Neutrophil (primary cell): ENCODE measurements at regions not wholly inside any gene's neighbourhood (a gene's known extent, or its start where the extent isn't known, plus 50 kb on each side); places are given as distances from the start of the nearest gene placed in this dataset.

ENCODE experiments used
- H3K27ac ChIP-seq: fragments of 200-600 bp; sonication (generic); 2 replicates; pipeline ENCODE4 v1.5.1; 2016; ENCODE audit warnings: mild to moderate bottlenecking, moderate library complexity
- H3K27me3 ChIP-seq: fragments of 200-600 bp; sonication (generic); 2 replicates; pipeline ENCODE4 v1.6.0; 2016; ENCODE audit warnings: mild to moderate bottlenecking
- H3K36me3 ChIP-seq: fragments of 200-600 bp; sonication (generic); 2 replicates; pipeline ENCODE4 v1.5.1; 2017
- H3K4me1 ChIP-seq, 2 experiments: fragments of 200-600 bp in 1 of 2; sonication (generic) in 1 of 2; 1 replicate in 1 of 2; 2 replicates in 1 of 2; pipeline versions ENCODE4 v1.5.1 to v1.6.1; 2013 to 2016; ENCODE audit warnings: low read depth in 1 of 2, low read length in 1 of 2, mild to moderate bottlenecking in 1 of 2, moderate library complexity in 1 of 2; ENCODE audit not compliant: control insufficient read depth in 1 of 2, insufficient read depth in 1 of 2
- H3K4me3 ChIP-seq, 2 experiments: fragments of 200-600 bp in 1 of 2; sonication (generic) in 1 of 2; 1 replicate in 1 of 2; 2 replicates in 1 of 2; pipeline ENCODE4 v1.5.1; 2013 to 2016; ENCODE audit warnings: low read depth in 1 of 2, low read length in 1 of 2, mild to moderate bottlenecking in 1 of 2, moderate library complexity in 1 of 2
- H3K9me3 ChIP-seq: fragments of 200-600 bp; sonication (generic); 2 replicates; pipeline ENCODE4 v1.5.1; 2016
- TF ChIP-seq, protein P1 (sequence below): fragments of 200-600 bp; sonication (generic); IDR thresholded peaks from 2 replicates; pipeline ENCODE4 v1.5.1; 2016; ENCODE audit warnings: antibody characterized with exemption

DNA sequence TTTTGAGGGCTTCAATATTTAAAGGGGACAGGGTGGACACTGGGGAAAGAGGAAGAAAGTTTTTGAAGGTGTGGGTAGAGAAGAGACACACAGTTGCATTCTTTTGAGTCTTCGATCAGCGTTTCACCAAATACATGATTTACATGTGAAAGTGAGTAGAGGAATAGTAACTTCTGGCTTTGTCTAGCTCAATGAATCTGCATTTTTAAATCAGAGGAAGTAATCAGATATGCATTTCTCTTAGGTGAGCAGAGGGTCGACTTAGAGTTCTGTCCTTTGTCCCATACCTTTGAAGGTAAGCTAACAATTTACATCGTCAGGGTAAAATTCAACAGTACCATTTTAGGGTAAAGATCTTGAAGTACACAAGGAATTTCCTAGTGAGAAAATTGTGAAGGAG lies 406.4 kb upstream of the ZNF462 start:
- TF ChIP-seq, protein P1, sequence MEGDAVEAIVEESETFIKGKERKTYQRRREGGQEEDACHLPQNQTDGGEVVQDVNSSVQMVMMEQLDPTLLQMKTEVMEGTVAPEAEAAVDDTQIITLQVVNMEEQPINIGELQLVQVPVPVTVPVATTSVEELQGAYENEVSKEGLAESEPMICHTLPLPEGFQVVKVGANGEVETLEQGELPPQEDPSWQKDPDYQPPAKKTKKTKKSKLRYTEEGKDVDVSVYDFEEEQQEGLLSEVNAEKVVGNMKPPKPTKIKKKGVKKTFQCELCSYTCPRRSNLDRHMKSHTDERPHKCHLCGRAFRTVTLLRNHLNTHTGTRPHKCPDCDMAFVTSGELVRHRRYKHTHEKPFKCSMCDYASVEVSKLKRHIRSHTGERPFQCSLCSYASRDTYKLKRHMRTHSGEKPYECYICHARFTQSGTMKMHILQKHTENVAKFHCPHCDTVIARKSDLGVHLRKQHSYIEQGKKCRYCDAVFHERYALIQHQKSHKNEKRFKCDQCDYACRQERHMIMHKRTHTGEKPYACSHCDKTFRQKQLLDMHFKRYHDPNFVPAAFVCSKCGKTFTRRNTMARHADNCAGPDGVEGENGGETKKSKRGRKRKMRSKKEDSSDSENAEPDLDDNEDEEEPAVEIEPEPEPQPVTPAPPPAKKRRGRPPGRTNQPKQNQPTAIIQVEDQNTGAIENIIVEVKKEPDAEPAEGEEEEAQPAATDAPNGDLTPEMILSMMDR: no peak
- H3K4me3 ChIP-seq: no peak overlapping the region

DNA sequence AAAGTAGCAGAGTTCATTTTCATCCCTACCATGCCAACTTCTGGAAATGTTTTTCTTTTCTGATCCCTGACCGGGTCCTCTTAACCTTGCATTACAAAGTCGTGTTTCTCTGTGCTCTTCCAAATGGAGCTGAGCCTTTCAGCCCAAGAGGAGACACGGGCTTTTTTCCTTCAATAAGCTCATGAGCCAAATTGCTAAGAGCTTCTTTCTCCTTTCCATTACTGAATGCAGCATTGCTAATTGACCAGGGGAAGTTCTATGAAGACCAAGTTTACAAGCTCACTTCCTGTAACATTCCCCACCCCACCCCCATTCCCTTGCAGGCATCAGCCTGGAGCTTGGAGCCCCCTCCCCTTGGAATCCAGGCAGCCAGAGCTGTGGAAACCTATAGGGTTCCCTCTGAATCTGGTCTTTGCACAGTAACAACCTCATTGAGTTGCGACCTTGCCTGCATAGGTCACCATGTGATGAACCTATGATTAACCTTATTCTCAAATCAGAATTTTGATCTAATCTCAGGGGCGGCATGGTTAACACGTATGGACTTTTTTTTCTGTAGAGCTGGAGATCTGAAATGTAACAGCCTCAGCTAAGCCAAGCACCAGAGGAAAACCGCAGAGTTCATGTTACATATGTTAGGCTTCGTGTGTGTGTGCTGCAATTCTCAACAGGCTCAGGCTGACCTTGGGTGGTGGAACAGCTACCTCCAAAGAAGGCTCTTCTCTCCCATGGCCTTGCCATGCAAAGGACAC lies 395.7 kb upstream of the ZNF462 start:
- TF ChIP-seq, protein P1: no peak
- no peak overlapping the region for H3K4me3 ChIP-seq
- no peaks in the 10 kb centered on the region for H3K36me3 ChIP-seq
- H3K9me3 ChIP-seq: no peaks in the 10 kb centered on the region
- H3K27ac ChIP-seq: no peak overlapping the region
- H3K27me3 ChIP-seq: no peaks in the 10 kb centered on the region
- H3K4me1 ChIP-seq: no peaks in the 10 kb centered on the region

More for the DNA sequence above, 406.4 kb upstream of the ZNF462 start:
- no peaks in the 10 kb centered on the region for H3K27me3 ChIP-seq
- no peaks in the 10 kb centered on the region for H3K36me3 ChIP-seq
- H3K27ac ChIP-seq: no peak overlapping the region
- H3K4me1 ChIP-seq: no peaks in the 10 kb centered on the region
- H3K9me3 ChIP-seq: no peaks in the 10 kb centered on the region

DNA sequence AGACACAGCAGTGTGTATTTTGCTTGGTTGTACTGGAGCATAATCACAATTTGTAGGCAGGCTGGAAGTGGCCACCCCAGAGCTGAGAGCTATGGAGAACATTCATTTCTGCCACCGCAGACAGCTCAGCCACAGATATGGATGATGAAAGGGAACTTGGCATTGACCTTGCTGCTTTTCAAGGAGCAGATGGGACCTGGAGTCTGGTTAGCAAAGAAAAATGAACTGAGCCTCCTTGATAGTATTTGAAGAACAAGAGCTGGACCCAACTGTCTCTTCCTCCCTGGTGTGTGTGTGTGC lies 395.2 kb upstream of the ZNF462 start:
- H3K27me3 ChIP-seq: no peaks in the 10 kb centered on the region
- no peak overlapping the region for H3K4me3 ChIP-seq
- H3K36me3 ChIP-seq: no peaks in the 10 kb centered on the region
- TF ChIP-seq, protein P1: no peak
- no peak overlapping the region for H3K27ac ChIP-seq
- no peaks in the 10 kb centered on the region for H3K4me1 ChIP-seq
- H3K9me3 ChIP-seq: no peaks in the 10 kb centered on the region

DNA sequence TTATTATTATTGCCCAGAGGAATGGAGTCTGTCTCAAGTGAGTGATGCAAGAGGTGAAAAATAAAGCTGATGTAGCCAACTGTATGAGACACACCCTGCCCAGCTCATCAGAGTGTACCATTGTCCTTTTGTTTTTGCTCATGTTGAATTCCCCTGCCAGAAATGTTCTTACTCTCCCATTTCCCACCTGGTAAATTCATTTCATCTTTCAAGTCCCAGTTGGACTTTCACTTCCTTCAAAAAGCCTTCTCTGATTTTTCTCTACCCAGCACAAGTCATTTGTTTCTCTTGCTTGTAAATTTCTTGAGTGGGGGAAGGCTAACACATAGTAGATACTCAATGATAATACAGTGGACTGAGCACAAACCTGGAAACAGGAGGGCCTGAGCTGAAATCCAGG lies 394.5 kb upstream of the ZNF462 start:
- H3K9me3 ChIP-seq: no peaks in the 10 kb centered on the region
- H3K4me1 ChIP-seq: no peaks in the 10 kb centered on the region
- H3K27ac ChIP-seq: no peak overlapping the region
- H3K27me3 ChIP-seq: no peaks in the 10 kb centered on the region
- H3K36me3 ChIP-seq: no peaks in the 10 kb centered on the region
- TF ChIP-seq, protein P1: no peak
- H3K4me3 ChIP-seq: no peak overlapping the region

DNA sequence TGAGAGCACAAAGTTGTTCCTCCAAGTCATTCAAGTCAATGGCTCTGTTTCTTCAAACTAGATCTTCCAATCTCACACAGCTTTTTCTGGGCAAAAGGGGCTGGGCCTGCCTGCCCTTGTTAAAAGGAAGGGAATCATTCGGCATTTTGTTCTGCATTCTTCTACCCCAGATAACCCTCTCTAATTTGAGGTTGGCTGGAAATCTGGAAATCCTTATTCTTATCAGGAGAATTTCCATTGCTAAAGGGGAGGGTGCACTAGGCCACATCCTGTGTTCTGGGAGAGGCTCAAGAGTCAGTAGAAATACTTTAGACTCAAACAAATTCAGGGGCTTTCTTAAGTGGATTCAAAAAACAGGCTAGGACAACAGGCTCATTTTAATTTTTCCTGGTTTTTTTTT lies 384.7 kb upstream of the ZNF462 start:
- TF ChIP-seq, protein P1: no peak
- Histone ChIP-seq H3K4me1 (no peaks in the 10 kb centered on the region), H3K4me3 (no peak overlapping the region), H3K36me3 (no peaks in the 10 kb centered on the region), H3K27me3 (no peaks in the 10 kb centered on the region), H3K27ac (no peak overlapping the region), H3K9me3 (no peaks in the 10 kb centered on the region)

DNA sequence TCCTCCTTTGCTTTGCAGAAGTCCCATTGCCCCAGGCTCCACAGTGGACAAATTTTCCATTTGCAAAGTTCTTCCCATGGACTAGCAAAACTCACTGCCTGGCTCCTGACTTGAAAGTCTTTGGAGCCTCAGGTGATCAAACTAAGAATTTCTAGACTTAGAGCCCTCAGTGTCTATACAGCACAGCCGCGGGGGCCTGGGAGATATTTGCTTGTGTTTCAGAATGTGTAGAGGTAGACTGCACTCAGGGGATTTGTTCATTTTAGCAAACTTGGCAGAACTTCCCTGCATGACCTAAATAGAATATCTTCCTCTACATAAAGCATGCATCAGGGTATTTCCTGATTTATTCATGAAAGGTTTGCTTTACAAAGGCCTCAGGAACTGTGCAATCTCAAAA lies 384.2 kb upstream of the ZNF462 start:
- Histone ChIP-seq H3K36me3 (no peaks in the 10 kb centered on the region), H3K9me3 (no peaks in the 10 kb centered on the region), H3K4me1 (no peaks in the 10 kb centered on the region), H3K27ac (no peak overlapping the region), H3K27me3 (no peaks in the 10 kb centered on the region), H3K4me3 (no peak overlapping the region)
- TF ChIP-seq, protein P1: no peak
